ENCODE measurements at regions not wholly inside any gene's neighbourhood (a gene's known extent, or its start where the extent isn't known, plus 50 kb on each side); places are given as distances from the start of the nearest gene placed in this dataset.

- no peak for TF ChIP-seq CTCF (IDR thresholded peaks at IDR 0.05; ENCODE audit: insufficient read depth, low read length, poor library complexity, severe bottlenecking)
- DNase-seq (ENCODE audit: low read depth), result no peak
- Histone ChIP-seq H3K4me3 (ENCODE audit: low read depth, low read length) (no peak overlapping the region), H3K36me3 (ENCODE audit: control insufficient read depth, insufficient read depth, low read length) (no peaks in the 10 kb centered on the region), H3K27me3 (ENCODE audit: control insufficient read depth, insufficient read depth, low read length) (no peaks in the 10 kb centered on the region)
Measured at GRCh38 chr7:106465704-106466468, 181.1 kb upstream of the NAMPT start.

GRCh38 chr7:106464651-106465050 lies 179.9 kb upstream of the NAMPT start:
- H3K27me3 ChIP-seq (ENCODE audit: control insufficient read depth, insufficient read depth, low read length), result no peaks in the 10 kb centered on the region
- no peak for DNase-seq (ENCODE audit: low read depth)
- H3K4me3 ChIP-seq (ENCODE audit: low read depth, low read length), result no peak overlapping the region
- no peaks in the 10 kb centered on the region for H3K36me3 ChIP-seq (ENCODE audit: control insufficient read depth, insufficient read depth, low read length)
- TF ChIP-seq CTCF (IDR thresholded peaks at IDR 0.05; ENCODE audit: insufficient read depth, low read length, poor library complexity, severe bottlenecking), result no peak

- no peak for DNase-seq (ENCODE audit: low read depth)
- no peaks in the 10 kb centered on the region for H3K36me3 ChIP-seq (ENCODE audit: control insufficient read depth, insufficient read depth, low read length)
- no peak for TF ChIP-seq CTCF (IDR thresholded peaks at IDR 0.05; ENCODE audit: insufficient read depth, low read length, poor library complexity, severe bottlenecking)
- H3K27me3 ChIP-seq (ENCODE audit: control insufficient read depth, insufficient read depth, low read length), result no peaks in the 10 kb centered on the region
- H3K4me3 ChIP-seq (ENCODE audit: low read depth, low read length), result no peak overlapping the region
Measured at GRCh38 chr7:106463851-106464611, 179.2 kb upstream of the NAMPT start.

GRCh38 chr7:106462914-106463482 lies 178.2 kb upstream of the NAMPT start:
- Histone ChIP-seq H3K36me3 (ENCODE audit: control insufficient read depth, insufficient read depth, low read length) (no peaks in the 10 kb centered on the region), H3K4me3 (ENCODE audit: low read depth, low read length) (no peak overlapping the region), H3K27me3 (ENCODE audit: control insufficient read depth, insufficient read depth, low read length) (no peaks in the 10 kb centered on the region)
- no peak for DNase-seq (ENCODE audit: low read depth)
- no peak for TF ChIP-seq CTCF (IDR thresholded peaks at IDR 0.05; ENCODE audit: insufficient read depth, low read length, poor library complexity, severe bottlenecking)

- Histone ChIP-seq H3K36me3 (ENCODE audit: control insufficient read depth, insufficient read depth, low read length) (no peaks in the 10 kb centered on the region), H3K27me3 (ENCODE audit: control insufficient read depth, insufficient read depth, low read length) (no peaks in the 10 kb centered on the region), H3K4me3 (ENCODE audit: low read depth, low read length) (no peak overlapping the region)
- no peak for DNase-seq (ENCODE audit: low read depth)
- peak; percentile 29 for TF ChIP-seq CTCF (IDR thresholded peaks at IDR 0.05; ENCODE audit: insufficient read depth, low read length, poor library complexity, severe bottlenecking)
Measured at GRCh38 chr7:106462365-106462859, 177.6 kb upstream of the NAMPT start.

All from kidney epithelial cell (primary cell).